ENCODE measurements at regions not wholly inside any gene's neighbourhood (a gene's known extent, or its start where the extent isn't known, plus 50 kb on each side); places are given as distances from the start of the nearest gene placed in this dataset.

DNA sequence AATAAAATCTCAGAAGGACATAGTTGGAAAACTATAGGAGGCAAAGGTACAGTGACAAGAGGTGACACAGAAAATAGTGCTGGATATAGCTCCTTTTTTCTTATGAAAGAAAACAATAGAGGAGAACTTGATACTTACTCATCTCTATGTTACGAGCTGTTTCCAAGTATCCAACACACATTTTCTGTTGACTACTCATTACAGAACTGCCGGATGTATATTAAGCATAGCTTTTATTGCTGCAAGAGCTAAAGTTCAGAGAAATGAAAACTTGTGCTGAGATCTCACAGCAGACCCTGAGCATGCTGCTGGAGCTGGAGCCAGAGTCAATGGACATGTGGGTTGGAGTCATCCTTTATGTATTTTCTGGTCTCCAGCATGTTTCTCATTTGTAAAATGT lies 210.0 kb upstream of the NT5C1B start:
- no peak for TF ChIP-seq POLR2A (IDR thresholded peaks at IDR 0.05)
- TF ChIP-seq, protein P1, sequence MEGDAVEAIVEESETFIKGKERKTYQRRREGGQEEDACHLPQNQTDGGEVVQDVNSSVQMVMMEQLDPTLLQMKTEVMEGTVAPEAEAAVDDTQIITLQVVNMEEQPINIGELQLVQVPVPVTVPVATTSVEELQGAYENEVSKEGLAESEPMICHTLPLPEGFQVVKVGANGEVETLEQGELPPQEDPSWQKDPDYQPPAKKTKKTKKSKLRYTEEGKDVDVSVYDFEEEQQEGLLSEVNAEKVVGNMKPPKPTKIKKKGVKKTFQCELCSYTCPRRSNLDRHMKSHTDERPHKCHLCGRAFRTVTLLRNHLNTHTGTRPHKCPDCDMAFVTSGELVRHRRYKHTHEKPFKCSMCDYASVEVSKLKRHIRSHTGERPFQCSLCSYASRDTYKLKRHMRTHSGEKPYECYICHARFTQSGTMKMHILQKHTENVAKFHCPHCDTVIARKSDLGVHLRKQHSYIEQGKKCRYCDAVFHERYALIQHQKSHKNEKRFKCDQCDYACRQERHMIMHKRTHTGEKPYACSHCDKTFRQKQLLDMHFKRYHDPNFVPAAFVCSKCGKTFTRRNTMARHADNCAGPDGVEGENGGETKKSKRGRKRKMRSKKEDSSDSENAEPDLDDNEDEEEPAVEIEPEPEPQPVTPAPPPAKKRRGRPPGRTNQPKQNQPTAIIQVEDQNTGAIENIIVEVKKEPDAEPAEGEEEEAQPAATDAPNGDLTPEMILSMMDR (IDR thresholded peaks at IDR 0.05): no peak
